ENCODE measurements at regions not wholly inside any gene's neighbourhood (a gene's known extent, or its start where the extent isn't known, plus 50 kb on each side); places are given as distances from the start of the nearest gene placed in this dataset.
A peak's percentile ranks its signal among the peaks of the same experiment; 100 is the strongest.

GRCh38 chr3:73727854-73728253, 103.1 kb upstream of the PDZRN3 start:
- no peak for DNase-seq

DNA sequence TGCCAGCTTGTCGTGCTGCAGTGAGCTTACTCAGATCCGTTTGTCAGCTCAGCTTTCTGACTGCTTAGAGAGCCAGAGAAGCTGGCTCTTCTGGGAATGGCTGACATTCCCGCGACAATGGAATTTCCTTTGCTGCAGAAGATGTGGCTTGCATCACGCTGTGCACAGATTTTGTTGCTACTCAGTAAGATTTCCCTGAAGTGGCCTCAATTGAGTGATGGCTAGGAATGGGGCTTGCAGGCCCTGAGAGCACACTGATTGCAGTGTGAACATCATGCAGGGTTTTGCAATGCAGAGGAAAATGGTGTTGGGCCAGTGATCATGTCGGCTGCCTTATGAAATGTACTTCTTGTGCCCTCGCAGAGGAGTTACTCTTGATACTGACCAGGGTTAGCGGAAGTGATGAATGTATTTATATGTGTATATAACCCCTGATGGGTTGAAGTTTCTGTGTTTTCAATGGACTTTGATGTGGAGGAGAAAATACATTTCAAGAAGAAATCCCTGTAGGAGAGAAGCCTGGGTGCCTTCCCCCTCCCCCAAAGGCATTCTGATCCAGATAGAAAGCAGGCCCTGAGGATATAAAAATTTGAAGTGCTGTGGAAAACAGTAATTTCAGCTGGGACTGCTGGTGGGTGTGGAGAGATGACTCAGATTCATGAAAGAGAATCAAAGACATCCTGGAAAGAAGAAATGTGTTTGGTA, 102.5 kb upstream of the PDZRN3 start:
- no peak for DNase-seq

GRCh38 chr3:73723596-73723995, 98.9 kb upstream of the PDZRN3 start:
- DNase-seq = no peak

DNA sequence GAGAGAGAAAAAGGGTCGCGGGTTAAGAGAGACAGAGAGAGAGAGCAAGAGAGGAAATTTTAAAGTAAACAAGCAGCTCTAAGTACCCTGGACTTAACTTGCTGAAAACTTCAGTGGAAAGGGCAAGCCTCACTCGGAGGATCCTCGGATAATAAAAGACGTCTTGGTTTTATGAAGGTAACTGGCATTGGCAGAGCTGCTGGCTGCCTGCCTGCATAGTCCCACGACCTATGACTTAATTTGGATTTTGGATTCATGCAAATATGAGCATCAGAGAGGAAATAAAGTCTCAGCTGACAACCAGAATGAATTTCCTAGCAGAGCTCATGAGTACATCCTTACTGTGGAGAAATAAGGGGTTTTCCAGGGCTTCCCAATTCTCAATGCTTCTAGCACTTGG, 95.1 kb upstream of the PDZRN3 start:
- no peak for DNase-seq

DNA sequence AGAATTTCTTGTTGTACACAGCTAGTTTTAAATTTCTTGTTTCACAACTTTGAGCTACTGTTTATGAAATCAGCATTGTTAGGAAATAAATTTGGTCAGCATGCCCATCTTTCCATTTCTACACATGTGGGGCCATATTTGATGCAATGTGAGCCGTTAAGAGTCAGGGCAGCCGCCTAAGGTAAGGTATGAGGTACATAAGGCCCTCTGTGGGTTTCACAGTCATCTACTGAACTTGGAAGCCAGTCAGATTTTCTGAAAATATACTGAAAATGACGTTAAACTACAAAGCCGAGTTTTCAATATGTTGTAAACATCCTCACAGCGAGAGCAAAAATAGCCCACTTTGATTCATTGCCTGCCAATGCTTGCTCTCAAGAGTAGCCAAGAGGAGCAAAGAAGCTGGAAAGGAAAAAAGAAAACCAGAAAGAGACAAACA, 94.7 kb upstream of the PDZRN3 start:
- DNase-seq = no peak

GRCh38 chr3:73718326-73719110, 93.8 kb upstream of the PDZRN3 start:
- no peak for DNase-seq

GRCh38 chr3:73716418-73716817, 91.7 kb upstream of the PDZRN3 start:
- DNase-seq = no peak

GRCh38 chr3:73710340-73710739, 85.6 kb upstream of the PDZRN3 start:
- no peak for DNase-seq

- DNase-seq = no peak
Observed at GRCh38 chr3:73709712-73710111, 85.0 kb upstream of the PDZRN3 start.

DNA sequence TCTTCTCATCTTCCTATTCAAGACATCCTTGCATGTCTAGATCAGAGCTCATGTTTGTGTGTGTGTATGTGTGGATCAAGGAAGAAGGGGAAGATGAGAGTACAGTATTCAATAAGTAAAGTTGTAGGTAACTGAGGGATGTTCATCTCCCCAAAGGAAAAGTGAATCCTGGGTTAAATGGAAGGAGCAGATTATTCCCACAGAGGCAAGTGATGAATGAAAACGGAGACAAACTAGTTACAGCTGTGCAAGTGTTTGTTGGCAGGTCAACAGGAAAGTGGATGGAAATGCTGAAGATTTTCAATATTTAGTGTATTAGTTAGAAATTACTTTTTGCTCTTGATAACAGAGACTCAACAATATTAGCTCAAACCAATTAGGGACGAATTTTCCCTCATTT, 84.2 kb upstream of the PDZRN3 start:
- DNase-seq = no peak

GRCh38 chr3:73707772-73708171, 83.0 kb upstream of the PDZRN3 start:
- DNase-seq = no peak

DNA sequence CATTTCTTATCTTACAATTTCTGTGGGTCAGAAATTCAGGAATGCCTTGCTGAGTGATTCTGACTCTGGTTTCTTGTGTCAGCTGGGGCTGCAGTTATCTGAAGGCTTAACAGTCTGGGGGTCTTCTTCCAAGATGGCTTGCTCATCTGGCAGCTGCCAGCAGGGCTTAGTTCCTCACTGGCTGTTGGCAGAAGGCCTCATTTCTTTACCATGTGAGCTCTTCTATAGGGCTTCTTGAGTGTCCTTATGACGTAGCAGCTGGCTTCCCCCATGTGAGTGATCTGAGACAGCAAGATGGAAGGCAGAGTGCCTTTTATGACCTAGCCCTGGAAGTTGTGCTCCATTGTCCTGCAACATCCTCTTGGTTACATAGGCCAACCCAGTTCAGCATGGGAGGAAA, 82.0 kb upstream of the PDZRN3 start:
- peak; percentile 49 for DNase-seq

GRCh38 chr3:73705792-73706191, 81.1 kb upstream of the PDZRN3 start:
- DNase-seq = no peak

DNA sequence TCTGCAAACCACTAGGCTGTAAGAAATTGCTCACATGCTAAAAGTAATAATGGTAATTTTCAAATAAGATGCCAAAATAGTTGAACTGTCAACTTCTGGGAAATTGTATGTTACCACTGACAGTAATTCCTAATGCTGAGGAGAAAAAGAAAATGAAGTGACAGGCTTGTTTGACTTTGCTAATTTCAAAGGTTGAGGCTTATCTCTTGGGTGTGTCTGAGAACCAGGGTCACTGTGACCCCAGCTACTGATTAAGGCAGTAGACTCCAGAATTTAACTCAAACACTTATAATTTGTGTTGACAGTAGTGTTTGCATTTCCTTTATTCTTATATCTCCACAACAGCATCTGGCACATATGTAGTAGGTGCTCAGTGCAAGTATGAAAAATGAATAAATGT, 74.6 kb upstream of the PDZRN3 start:
- DNase-seq = no peak

- DNase-seq = peak; percentile 85
Observed at GRCh38 chr3:73697020-73697419, 72.3 kb upstream of the PDZRN3 start.

GRCh38 chr3:73695841-73696240, 71.1 kb upstream of the PDZRN3 start:
- DNase-seq = no peak

DNA sequence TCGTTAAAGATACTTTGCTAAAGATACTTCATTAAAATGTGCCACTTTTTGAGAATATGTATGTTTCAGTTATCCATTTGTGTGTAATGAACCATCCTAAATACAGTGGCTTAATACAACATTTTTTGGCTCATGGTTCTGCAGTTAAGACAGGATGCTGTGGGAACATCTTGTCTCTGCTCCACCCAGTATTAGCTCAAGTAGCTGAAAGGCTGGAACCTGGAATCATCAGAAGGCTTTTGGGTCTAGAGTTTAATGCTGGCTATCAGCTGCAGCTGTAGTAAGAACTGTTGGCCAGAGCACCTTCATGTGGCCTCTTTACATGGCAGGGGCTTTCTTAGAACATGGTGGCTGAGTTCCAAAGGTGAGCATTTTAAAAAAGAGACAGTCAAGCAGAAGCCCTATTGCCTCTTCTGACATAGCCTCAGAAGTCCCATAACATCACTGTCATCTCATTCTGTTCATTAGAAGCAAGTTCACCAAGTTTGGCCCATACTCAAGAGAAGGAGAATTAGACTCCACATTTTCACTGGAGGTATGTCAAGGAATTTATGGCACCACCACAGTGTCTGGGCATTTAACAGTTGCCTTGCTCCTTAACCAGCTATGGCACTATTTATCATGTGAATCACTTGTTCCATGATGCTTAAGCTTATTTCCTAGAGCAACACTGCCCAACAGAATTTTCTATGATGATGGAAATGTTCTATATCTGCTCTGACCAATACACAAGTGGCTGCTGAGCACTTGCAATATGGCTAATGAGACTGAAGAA, 70.4 kb upstream of the PDZRN3 start:
- no peak for DNase-seq

DNA sequence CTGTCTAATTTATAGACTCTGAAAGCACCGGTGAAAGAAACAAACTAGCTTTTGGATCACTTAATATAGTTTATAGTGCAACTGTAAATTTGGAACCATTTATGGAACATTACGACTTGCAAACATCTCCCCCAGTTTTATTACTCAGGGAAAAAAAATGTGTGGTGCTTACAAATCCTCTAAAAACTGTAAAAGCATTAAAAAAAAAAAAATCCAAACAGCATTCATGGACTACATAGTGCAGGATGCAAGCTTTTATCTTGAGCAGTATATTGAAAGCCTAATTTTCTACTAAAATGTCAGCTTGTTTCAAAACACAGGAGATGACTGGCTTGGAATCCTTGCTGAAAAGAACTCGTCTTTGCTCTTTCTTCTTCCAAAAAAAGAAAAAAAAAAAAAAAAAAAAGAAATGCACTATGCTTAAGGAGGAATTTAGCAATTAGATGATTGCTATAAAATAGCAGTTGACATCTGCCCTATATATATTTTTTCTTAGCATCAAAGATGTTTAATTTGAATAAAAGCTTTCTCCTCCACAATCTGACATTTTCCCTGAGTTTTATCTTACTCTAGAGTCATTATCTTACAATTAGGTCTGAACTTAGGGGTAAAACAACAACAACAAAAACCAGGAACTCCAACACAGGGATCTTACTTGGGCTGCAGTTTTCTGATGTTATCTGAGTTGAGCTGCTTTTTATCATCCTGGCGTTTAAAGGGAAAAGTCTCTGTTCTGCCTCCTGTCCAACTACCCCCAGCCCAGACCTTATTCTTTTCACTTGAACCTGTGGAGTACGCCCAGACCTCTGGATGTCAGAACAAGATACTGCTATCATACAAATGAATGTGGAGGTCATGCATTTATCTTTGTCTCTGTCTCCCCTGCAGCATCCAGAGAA, 62.6 kb upstream of the PDZRN3 start:
- DNase-seq = no peak

DNA sequence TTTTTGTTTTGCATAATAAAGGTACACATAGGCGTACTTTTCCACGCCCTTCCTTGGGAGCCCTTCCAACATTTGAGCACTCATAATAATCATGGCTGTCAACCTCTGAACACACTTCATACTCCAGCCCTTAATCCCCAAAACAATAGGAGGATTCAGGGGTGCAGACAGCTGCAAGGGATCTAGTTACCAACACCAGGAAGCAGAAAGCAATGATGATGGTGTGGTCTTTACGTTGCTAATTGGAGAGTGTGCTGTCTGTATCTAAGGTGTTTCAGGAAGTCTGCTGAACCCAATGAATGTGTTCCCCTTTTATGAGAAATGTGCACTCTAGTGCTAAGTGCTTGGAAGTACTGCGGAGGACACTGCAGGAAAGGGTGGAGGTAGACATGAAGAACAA, 60.3 kb upstream of the PDZRN3 start:
- DNase-seq = peak; percentile 12

DNA sequence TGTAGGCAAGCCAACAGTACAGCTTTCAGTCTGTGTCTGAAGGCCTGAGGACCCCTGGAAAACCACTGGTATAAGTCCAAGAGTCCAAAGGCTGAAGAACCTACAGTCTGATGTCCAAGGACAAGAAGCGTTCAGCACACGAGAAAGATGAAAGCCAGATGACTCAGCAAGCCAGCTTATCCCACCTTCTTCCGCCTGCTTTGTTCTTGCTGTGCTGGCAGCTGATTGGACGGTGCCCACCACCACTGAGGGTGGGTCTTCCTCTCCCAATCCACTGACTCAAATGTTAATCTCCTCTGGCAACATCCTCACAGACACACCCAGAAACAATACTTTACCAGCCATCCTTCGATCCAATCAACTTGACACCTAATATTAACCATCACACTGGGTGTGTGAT, 59.0 kb upstream of the PDZRN3 start:
- peak; percentile 83 for DNase-seq

GRCh38 chr3:73681610-73682009, 56.9 kb upstream of the PDZRN3 start:
- DNase-seq = no peak

DNA sequence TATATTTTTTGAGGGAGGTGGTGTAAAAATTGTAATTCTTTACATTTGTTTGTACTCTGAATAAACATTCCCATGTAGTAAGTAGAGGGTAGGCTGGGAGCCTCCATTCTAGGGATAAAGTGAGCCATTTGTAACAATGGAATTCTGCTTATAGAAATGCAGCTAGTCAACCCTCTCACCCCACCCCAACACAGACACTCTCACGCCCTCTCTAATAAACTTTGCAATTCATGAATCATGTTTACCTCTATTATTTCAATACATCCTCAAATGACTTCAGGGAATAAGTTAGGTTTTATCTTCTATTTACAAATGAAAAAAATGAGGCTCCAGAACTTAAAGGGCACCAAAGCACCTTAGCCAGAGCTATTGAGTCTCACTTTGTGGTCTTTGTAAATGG, 56.5 kb upstream of the PDZRN3 start:
- DNase-seq = no peak

Measured in NCI-H82 (cell line).